ENCODE measurements at regions not wholly inside any gene's neighbourhood (a gene's known extent, or its start where the extent isn't known, plus 50 kb on each side); places are given as distances from the start of the nearest gene placed in this dataset.

GRCh38 chr13:33372251-33372919 is 86.8 kb upstream of the STARD13 start:
- DNase-seq (ENCODE audit: low read depth), result no peak

- no peak for DNase-seq (ENCODE audit: low read depth)
Measured at GRCh38 chr13:33373624-33374023, 88.1 kb upstream of the STARD13 start.

GRCh38 chr13:33375421-33375820 is 89.9 kb upstream of the STARD13 start:
- no peak for DNase-seq (ENCODE audit: low read depth)

GRCh38 chr13:33376212-33376611 is 90.7 kb upstream of the STARD13 start:
- DNase-seq (ENCODE audit: low read depth), result no peak

GRCh38 chr13:33377411-33377810 is 91.9 kb upstream of the STARD13 start:
- no peak for DNase-seq (ENCODE audit: low read depth)

GRCh38 chr13:33377825-33378224 is 92.3 kb upstream of the STARD13 start:
- DNase-seq (ENCODE audit: low read depth), result no peak

GRCh38 chr13:33379608-33380007 is 94.1 kb upstream of the STARD13 start:
- no peak for DNase-seq (ENCODE audit: low read depth)

GRCh38 chr13:33380487-33381079 is 95.0 kb upstream of the STARD13 start:
- no peak for DNase-seq (ENCODE audit: low read depth)

GRCh38 chr13:33381180-33381579 is 95.6 kb upstream of the STARD13 start:
- DNase-seq (ENCODE audit: low read depth), result no peak

GRCh38 chr13:33381906-33382305 is 96.4 kb upstream of the STARD13 start:
- no peak for DNase-seq (ENCODE audit: low read depth)

GRCh38 chr13:33383724-33384577 is 98.4 kb upstream of the STARD13 start:
- DNase-seq (ENCODE audit: low read depth), result no peak

- no peak for DNase-seq (ENCODE audit: low read depth)
Measured at GRCh38 chr13:33388286-33388998, 102.9 kb upstream of the STARD13 start.

- no peak for DNase-seq (ENCODE audit: low read depth)
Measured at GRCh38 chr13:33392794-33393405, 107.3 kb upstream of the STARD13 start.

- DNase-seq (ENCODE audit: low read depth), result no peak
Measured at GRCh38 chr13:33394294-33394932, 108.9 kb upstream of the STARD13 start.

GRCh38 chr13:33401238-33401637 is 115.7 kb upstream of the STARD13 start:
- no peak for DNase-seq (ENCODE audit: low read depth)

GRCh38 chr13:33402975-33403374 is 117.4 kb upstream of the STARD13 start:
- DNase-seq (ENCODE audit: low read depth), result no peak

GRCh38 chr13:33403807-33404362 is 118.3 kb upstream of the STARD13 start:
- DNase-seq (ENCODE audit: low read depth), result no peak

- no peak for DNase-seq (ENCODE audit: low read depth)
Measured at GRCh38 chr13:33405371-33405770, 119.8 kb upstream of the STARD13 start.

- DNase-seq (ENCODE audit: low read depth), result no peak
Measured at GRCh38 chr13:33409673-33410510, 124.3 kb upstream of the STARD13 start.

- DNase-seq (ENCODE audit: low read depth), result no peak
Measured at GRCh38 chr13:33410619-33411018, 125.1 kb upstream of the STARD13 start.
